ENCODE measurements at regions not wholly inside any gene's neighbourhood (a gene's known extent, or its start where the extent isn't known, plus 50 kb on each side); places are given as distances from the start of the nearest gene placed in this dataset.

DNA sequence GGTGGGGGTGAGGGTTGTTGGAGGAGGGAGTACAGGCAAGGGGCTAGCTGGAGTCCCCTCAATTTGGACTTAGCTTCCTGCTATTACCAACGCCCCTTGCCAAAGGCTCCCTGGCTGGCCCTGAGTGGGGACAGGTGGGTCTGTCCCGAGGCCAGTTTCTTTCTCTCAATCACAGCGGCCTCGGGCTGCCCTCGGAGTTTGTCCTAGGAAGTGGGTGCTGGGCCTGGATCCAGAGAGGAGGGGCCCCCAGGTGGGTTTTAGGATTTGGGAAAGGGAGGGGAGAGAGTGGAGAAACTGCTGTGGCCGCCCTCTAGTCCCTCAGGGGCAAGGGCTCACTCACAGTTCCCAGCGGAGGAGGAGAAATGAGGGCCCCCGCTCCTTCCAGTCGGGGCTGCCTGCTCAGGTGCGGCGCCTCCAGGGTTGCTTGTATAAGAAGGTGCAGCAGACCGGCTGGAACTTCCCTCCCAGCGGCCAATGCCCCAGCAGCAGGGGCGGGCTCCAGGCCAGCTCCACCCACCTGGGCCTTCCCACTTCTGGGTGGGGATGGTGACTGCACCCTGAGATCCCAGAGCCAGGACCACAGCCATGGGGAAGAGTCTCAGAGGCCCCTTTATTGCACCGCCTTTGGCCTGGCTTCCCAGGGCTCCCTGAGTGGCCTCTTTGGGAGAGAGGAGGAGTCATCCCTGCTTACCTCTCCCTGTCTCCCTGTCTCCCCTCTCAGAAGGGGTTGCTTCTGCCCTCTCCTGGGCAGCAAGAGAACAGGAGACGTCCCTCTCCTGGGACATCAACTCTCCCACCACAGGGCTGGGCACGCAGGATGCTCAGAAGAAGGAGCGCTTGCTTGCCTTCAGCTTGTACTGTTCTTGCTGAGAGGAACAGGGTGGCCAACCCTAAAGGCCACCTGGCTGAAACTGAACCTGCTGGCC is 112.0 kb upstream of the SMURF2 start (continued):
- TF ChIP-seq ATF7-NPFF (CRISPR knock-in tag; IDR thresholded peaks at IDR 0.05; ENCODE audit: low read depth) (0 out of 2 replicates have a peak, but pooled peaks have one; percentile 28), ZNF878 (CRISPR knock-in tag; IDR thresholded peaks at IDR 0.05) (peak; percentile 60; the same call in 1 of the 2 replicates), JUNB (CRISPR knock-in tag; IDR thresholded peaks at IDR 0.05; ENCODE audit: borderline replicate concordance) (no peak), SMARCE1 (IDR thresholded peaks at IDR 0.05; ENCODE audit: borderline replicate concordance) (no peak), SRSF9 (IDR thresholded peaks at IDR 0.05; ENCODE audit: borderline replicate concordance, insufficient read depth, low read depth, low read length, poor library complexity, severe bottlenecking) (no peak), POGZ (CRISPR knock-in tag; IDR thresholded peaks at IDR 0.05) (no peak), NFKBIZ (CRISPR knock-in tag; IDR thresholded peaks at IDR 0.05) (no peak), TMF1 (CRISPR knock-in tag; IDR thresholded peaks at IDR 0.05; ENCODE audit: low read depth) (no peak), PITX1 (CRISPR knock-in tag; IDR thresholded peaks at IDR 0.05) (peak; percentile 69; the same call in 1 of the 2 replicates), ELF4 (CRISPR knock-in tag; IDR thresholded peaks at IDR 0.05; ENCODE audit: borderline replicate concordance) (no peak), MTF1 (CRISPR knock-in tag; IDR thresholded peaks at IDR 0.05) (no peak), SCMH1 (CRISPR knock-in tag; IDR thresholded peaks at IDR 0.05; ENCODE audit: borderline replicate concordance) (no peak), ZBTB42 (CRISPR knock-in tag; IDR thresholded peaks at IDR 0.05) (no peak), CENPT (CRISPR knock-in tag; IDR thresholded peaks at IDR 0.05; ENCODE audit: low read depth) (no peak), MED8 (CRISPR knock-in tag; IDR thresholded peaks at IDR 0.05; ENCODE audit: insufficient replicate concordance) (no peak), ZNF354B (CRISPR knock-in tag; IDR thresholded peaks at IDR 0.05) (0 out of 2 replicates have a peak, but pooled peaks have one; percentile 56), ZKSCAN8 (CRISPR knock-in tag; IDR thresholded peaks at IDR 0.05; ENCODE audit: borderline replicate concordance) (no peak), RBAK (CRISPR knock-in tag; IDR thresholded peaks at IDR 0.05) (no peak)
- TF ChIP-seq, protein P1, sequence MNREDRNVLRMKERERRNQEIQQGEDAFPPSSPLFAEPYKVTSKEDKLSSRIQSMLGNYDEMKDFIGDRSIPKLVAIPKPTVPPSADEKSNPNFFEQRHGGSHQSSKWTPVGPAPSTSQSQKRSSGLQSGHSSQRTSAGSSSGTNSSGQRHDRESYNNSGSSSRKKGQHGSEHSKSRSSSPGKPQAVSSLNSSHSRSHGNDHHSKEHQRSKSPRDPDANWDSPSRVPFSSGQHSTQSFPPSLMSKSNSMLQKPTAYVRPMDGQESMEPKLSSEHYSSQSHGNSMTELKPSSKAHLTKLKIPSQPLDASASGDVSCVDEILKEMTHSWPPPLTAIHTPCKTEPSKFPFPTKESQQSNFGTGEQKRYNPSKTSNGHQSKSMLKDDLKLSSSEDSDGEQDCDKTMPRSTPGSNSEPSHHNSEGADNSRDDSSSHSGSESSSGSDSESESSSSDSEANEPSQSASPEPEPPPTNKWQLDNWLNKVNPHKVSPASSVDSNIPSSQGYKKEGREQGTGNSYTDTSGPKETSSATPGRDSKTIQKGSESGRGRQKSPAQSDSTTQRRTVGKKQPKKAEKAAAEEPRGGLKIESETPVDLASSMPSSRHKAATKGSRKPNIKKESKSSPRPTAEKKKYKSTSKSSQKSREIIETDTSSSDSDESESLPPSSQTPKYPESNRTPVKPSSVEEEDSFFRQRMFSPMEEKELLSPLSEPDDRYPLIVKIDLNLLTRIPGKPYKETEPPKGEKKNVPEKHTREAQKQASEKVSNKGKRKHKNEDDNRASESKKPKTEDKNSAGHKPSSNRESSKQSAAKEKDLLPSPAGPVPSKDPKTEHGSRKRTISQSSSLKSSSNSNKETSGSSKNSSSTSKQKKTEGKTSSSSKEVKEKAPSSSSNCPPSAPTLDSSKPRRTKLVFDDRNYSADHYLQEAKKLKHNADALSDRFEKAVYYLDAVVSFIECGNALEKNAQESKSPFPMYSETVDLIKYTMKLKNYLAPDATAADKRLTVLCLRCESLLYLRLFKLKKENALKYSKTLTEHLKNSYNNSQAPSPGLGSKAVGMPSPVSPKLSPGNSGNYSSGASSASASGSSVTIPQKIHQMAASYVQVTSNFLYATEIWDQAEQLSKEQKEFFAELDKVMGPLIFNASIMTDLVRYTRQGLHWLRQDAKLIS (CRISPR knock-in tag; IDR thresholded peaks at IDR 0.05), result no peak
- TF ChIP-seq, protein P2, sequence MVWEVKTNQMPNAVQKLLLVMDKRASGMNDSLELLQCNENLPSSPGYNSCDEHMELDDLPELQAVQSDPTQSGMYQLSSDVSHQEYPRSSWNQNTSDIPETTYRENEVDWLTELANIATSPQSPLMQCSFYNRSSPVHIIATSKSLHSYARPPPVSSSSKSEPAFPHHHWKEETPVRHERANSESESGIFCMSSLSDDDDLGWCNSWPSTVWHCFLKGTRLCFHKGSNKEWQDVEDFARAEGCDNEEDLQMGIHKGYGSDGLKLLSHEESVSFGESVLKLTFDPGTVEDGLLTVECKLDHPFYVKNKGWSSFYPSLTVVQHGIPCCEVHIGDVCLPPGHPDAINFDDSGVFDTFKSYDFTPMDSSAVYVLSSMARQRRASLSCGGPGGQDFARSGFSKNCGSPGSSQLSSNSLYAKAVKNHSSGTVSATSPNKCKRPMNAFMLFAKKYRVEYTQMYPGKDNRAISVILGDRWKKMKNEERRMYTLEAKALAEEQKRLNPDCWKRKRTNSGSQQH (CRISPR knock-in tag; IDR thresholded peaks at IDR 0.05; ENCODE audit: low read depth), result no peak
- TF ChIP-seq, protein P3, sequence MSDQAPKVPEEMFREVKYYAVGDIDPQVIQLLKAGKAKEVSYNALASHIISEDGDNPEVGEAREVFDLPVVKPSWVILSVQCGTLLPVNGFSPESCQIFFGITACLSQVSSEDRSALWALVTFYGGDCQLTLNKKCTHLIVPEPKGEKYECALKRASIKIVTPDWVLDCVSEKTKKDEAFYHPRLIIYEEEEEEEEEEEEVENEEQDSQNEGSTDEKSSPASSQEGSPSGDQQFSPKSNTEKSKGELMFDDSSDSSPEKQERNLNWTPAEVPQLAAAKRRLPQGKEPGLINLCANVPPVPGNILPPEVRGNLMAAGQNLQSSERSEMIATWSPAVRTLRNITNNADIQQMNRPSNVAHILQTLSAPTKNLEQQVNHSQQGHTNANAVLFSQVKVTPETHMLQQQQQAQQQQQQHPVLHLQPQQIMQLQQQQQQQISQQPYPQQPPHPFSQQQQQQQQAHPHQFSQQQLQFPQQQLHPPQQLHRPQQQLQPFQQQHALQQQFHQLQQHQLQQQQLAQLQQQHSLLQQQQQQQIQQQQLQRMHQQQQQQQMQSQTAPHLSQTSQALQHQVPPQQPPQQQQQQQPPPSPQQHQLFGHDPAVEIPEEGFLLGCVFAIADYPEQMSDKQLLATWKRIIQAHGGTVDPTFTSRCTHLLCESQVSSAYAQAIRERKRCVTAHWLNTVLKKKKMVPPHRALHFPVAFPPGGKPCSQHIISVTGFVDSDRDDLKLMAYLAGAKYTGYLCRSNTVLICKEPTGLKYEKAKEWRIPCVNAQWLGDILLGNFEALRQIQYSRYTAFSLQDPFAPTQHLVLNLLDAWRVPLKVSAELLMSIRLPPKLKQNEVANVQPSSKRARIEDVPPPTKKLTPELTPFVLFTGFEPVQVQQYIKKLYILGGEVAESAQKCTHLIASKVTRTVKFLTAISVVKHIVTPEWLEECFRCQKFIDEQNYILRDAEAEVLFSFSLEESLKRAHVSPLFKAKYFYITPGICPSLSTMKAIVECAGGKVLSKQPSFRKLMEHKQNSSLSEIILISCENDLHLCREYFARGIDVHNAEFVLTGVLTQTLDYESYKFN (CRISPR knock-in tag; conservative IDR thresholded peaks at IDR 0.05), result peak; percentile 43; the same call in 1 of the 2 replicates

Measured in HepG2 (cell line).